ENCODE measurements at regions not wholly inside any gene's neighbourhood (a gene's known extent, or its start where the extent isn't known, plus 50 kb on each side); places are given as distances from the start of the nearest gene placed in this dataset.

DNA sequence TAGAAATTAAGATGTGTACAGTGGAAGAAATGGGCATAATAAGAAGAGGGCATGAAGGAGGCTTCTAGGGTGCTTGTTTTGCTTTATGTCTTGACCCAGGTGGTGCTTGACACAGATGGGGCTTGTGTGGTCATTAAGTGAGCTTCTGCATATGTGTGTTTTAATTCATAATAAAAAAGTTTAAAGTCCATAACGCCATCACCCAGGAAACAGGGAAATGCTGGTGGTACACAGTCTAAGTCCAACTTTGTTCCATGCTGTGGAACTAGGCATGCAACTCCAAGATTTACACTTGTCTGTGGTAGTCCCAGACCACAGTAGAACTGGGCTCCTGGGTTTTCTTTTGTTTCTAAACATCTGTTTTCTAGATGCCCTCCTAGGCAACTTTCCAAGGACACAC, 511.9 kb downstream of the MID1IP1 start:
- ChIA-PET POLR2A (no interaction called here), CTCF (no interaction called here)
- no peak for TF ChIP-seq CTCF (IDR thresholded peaks at IDR 0.05; ENCODE audit: insufficient read depth, low read depth, low read length)
- Histone ChIP-seq H3K4me3 (ENCODE audit: low read depth, low read length) (no peak overlapping the region), H3K36me3 (ENCODE audit: control insufficient read depth, insufficient read depth, low read length) (no peaks in the 10 kb centered on the region), H3K27me3 (ENCODE audit: control insufficient read depth, insufficient read depth, low read length) (no peaks in the 10 kb centered on the region)
- no peak for DNase-seq (ENCODE audit: low read depth)

DNA sequence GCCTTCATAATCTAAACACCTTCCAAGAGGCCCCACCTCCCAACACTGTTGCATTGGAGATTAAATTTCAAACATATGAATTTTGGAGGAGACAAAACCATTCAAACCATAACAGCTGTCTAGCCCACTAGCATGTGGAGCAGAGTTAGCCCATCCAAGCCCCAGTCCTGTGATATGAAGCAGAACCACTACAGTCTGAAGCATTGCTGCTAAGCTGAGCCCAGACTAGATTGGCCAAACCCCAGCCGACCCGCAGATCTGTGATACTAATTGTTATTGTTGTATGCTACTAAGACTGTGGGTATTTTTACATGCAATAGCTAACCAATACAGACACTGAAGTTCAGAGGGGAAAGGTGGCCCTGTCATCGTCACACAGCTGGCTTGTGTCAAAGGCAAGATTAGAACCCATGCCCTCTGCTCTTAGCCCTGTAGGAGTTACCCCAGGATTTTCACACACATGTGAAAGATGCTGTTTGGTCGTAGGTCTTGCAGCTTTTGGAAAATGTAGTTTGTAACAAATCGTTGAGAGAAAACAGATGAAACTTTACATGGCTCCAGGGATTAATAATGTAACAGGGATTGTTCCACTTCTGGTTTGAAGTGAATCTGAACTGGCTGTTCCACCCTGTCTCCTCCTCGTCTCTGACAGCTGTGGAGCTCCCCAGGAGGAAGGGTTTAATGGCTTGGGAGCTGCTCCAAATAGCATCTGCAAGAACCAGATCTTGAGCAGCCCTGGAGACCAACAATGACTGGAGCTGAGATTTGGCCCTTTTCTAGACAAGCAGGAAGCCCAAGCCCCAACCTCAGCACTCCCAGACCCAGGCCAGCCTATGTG, 517.5 kb downstream of the MID1IP1 start:
- Histone ChIP-seq H3K4me3 (ENCODE audit: low read depth, low read length) (no peak overlapping the region), H3K36me3 (ENCODE audit: control insufficient read depth, insufficient read depth, low read length) (no peaks in the 10 kb centered on the region), H3K27me3 (ENCODE audit: control insufficient read depth, insufficient read depth, low read length) (no peaks in the 10 kb centered on the region)
- DNase-seq (ENCODE audit: low read depth): no peak
- POLR2A ChIA-PET: no interaction called here
- TF ChIP-seq CTCF (IDR thresholded peaks at IDR 0.05; ENCODE audit: insufficient read depth, low read depth, low read length): no peak
- CTCF ChIA-PET: no interaction called here

DNA sequence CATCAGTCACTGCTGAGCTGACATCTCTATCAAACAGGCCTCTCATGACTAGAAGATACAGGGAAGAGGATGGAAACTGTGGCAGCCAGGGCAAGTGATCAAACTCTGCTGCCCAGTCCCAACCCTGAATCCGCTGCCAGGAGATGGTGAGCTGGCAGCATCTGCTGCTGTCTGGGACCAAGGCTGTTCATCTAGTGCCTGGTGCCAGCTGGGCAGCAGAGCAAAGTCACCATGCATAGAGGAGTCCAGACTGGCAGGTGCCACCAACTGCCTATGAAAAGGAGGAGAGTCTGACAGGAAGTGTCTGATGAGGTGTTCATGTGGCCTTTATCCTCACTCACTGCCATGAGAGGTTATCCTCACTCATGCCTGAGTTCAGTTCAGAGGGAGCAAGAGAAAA, 518.9 kb downstream of the MID1IP1 start:
- DNase-seq (ENCODE audit: low read depth): no peak
- TF ChIP-seq CTCF (IDR thresholded peaks at IDR 0.05; ENCODE audit: insufficient read depth, low read depth, low read length): no peak
- Histone ChIP-seq H3K27me3 (ENCODE audit: control insufficient read depth, insufficient read depth, low read length) (no peaks in the 10 kb centered on the region), H3K4me3 (ENCODE audit: low read depth, low read length) (no peak overlapping the region), H3K36me3 (ENCODE audit: control insufficient read depth, insufficient read depth, low read length) (no peaks in the 10 kb centered on the region)
- CTCF ChIA-PET: interaction anchor here (0.5 kb wide), 1 partner anchor 9 kb away, joined by 3 read pairs; no protein-coding TSS in a partner anchor
- POLR2A ChIA-PET: no interaction called here

DNA sequence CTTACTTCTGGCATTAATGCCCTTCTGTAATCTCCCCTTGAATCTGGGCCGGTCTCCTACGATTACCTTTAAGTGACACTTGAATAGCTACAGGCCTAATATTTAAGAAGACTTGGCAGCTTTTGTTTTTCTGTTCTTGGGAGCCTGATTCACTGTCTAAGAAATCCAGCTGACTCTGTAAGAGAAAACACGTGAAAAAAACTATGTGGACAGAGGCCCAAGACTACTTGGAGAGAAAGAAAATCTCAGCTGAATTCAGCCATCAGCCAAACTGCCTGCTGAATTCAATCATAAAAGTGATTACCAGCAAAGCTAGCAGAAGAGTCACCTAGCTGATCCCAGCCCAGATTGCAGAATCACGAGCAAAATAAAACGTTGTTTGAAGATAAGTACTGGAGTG, 521.2 kb downstream of the MID1IP1 start:
- no peak for DNase-seq (ENCODE audit: low read depth)
- TF ChIP-seq CTCF (IDR thresholded peaks at IDR 0.05; ENCODE audit: insufficient read depth, low read depth, low read length): no peak
- POLR2A ChIA-PET: no interaction called here
- Histone ChIP-seq H3K36me3 (ENCODE audit: control insufficient read depth, insufficient read depth, low read length) (no peaks in the 10 kb centered on the region), H3K27me3 (ENCODE audit: control insufficient read depth, insufficient read depth, low read length) (no peaks in the 10 kb centered on the region), H3K4me3 (ENCODE audit: low read depth, low read length) (no peak overlapping the region)
- CTCF ChIA-PET: interaction anchor here (0.7 kb wide), 1 partner anchor 568 kb away, joined by 4 read pairs; no protein-coding TSS in a partner anchor

DNA sequence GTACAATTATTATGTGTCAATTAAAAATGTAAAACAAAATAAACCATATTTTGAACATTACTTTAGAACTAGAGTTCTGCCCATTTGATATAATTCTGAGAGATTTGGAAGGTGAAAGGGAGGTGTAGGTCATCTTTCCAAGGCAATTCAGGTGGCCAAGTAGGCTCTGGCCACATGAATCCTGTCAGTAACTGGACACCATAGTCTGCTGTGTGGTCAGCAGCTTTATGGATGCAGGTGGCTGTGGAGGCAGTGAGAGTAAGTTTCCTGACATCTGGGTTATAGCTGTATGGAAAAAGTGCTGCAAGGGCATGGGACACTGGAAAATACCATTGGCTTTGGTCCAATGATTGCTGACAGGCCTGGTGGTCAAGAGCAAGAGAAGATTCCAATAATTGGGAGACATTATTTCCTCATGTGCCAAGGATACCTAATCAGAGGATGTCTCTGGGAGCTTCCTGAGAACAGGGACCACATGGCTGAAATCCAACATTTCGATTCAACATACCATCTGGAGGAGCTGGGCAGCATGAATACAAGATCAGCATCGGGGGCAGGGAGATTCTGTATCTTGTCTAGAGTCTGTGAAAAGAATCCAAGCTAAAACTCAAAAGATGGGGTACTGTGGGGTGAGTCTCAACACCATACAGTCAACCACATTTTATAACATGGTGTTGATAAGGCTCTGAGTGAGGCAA, 523.1 kb downstream of the MID1IP1 start:
- TF ChIP-seq CTCF (IDR thresholded peaks at IDR 0.05; ENCODE audit: insufficient read depth, low read depth, low read length): no peak
- Histone ChIP-seq H3K36me3 (ENCODE audit: control insufficient read depth, insufficient read depth, low read length) (no peaks in the 10 kb centered on the region), H3K27me3 (ENCODE audit: control insufficient read depth, insufficient read depth, low read length) (no peaks in the 10 kb centered on the region), H3K4me3 (ENCODE audit: low read depth, low read length) (no peak overlapping the region)
- CTCF ChIA-PET: no interaction called here
- DNase-seq (ENCODE audit: low read depth): no peak
- POLR2A ChIA-PET: no interaction called here

Data from BJ (cell line).